ENCODE measurements at regions not wholly inside any gene's neighbourhood (a gene's known extent, or its start where the extent isn't known, plus 50 kb on each side); places are given as distances from the start of the nearest gene placed in this dataset.

DNA sequence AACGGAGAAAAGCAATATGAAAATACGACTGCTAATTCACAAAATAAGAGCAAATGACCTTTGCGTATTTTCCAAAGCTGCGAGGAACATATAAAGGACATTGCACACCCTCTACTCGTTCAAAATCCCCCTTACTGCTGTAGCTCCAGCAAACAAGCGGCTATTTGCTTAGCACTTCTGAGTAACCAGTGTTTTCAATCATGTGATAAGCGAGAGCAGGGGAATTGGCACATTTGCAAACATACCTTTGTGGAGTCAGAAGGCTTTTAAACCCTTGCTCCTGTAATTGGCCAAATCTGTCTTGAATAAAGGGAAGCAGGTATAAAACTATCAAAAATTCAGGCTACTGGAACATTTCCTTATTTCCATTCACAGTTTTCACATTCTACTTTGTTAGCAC, 610.2 kb downstream of the UBE2NL start:
- no peak for DNase-seq
- Mint-ChIP-seq H3K27ac (ENCODE audit: unreplicated experiment) (no peak overlapping the region), H3K4me1 (ENCODE audit: low read depth, unreplicated experiment) (no peaks in the 10 kb centered on the region), H3K4me3 (ENCODE audit: unreplicated experiment) (no peak overlapping the region), H3K36me3 (ENCODE audit: insufficient read depth, unreplicated experiment) (no peaks in the 10 kb centered on the region), H3K27me3 (ENCODE audit: insufficient read depth, unreplicated experiment) (no peaks in the 10 kb centered on the region), H3K9me3 (ENCODE audit: unreplicated experiment) (no peaks in the 10 kb centered on the region)
- Histone ChIP-seq H3K27me3 (replicated peaks; ENCODE audit: control insufficient read depth, insufficient read depth, low read length) (no peaks in the 10 kb centered on the region), H3K4me3 (ENCODE audit: low read depth, low read length) (no peak overlapping the region), H3K9me3 (no peaks in the 10 kb centered on the region), H3K36me3 (ENCODE audit: control insufficient read depth, insufficient read depth, low read length) (no peaks in the 10 kb centered on the region), H3K4me1 (no peaks in the 10 kb centered on the region)
- TF ChIP-seq, protein P1, sequence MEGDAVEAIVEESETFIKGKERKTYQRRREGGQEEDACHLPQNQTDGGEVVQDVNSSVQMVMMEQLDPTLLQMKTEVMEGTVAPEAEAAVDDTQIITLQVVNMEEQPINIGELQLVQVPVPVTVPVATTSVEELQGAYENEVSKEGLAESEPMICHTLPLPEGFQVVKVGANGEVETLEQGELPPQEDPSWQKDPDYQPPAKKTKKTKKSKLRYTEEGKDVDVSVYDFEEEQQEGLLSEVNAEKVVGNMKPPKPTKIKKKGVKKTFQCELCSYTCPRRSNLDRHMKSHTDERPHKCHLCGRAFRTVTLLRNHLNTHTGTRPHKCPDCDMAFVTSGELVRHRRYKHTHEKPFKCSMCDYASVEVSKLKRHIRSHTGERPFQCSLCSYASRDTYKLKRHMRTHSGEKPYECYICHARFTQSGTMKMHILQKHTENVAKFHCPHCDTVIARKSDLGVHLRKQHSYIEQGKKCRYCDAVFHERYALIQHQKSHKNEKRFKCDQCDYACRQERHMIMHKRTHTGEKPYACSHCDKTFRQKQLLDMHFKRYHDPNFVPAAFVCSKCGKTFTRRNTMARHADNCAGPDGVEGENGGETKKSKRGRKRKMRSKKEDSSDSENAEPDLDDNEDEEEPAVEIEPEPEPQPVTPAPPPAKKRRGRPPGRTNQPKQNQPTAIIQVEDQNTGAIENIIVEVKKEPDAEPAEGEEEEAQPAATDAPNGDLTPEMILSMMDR (IDR thresholded peaks at IDR 0.05; ENCODE audit: insufficient read depth in 1 of 2, low read depth in 1 of 2, low read length in 1 of 2, severe bottlenecking in 1 of 2, unreplicated experiment in 1 of 2), result no peak
- intact Hi-C loops (cut with micrococcal nuclease; ENCODE audit: unreplicated experiment), result no loop called here
- BruUV-seq (replicated peaks), result no TSS peak
- CTCF ChIA-PET, result no interaction called here
- POLR2A ChIA-PET, result no interaction called here

DNA sequence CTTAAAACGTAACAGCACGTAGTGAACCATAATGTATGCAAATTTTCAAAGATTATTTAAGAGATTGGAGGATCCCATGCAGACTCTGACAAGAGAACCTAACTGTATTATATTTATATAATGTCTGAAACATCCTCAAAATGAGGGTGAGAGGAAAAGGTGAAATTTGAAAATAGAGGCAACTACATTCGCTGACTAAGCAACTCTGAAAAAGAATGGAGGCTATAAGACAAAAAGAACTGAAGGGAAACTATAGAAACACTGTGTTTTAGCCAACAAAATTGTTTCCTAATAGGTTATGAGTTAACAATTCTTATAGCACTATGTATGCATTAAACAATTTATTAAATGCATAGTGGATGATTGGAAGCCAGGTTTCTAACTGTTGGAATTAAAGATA, 648.0 kb downstream of the UBE2NL start:
- Histone ChIP-seq H3K9me3 (no peaks in the 10 kb centered on the region), H3K27me3 (replicated peaks; ENCODE audit: control insufficient read depth, insufficient read depth, low read length) (no peaks in the 10 kb centered on the region), H3K4me1 (no peaks in the 10 kb centered on the region), H3K36me3 (ENCODE audit: control insufficient read depth, insufficient read depth, low read length) (no peaks in the 10 kb centered on the region), H3K4me3 (ENCODE audit: low read depth, low read length) (no peak overlapping the region)
- Mint-ChIP-seq H3K27ac (ENCODE audit: unreplicated experiment) (no peak overlapping the region), H3K4me1 (ENCODE audit: low read depth, unreplicated experiment) (no peaks in the 10 kb centered on the region), H3K4me3 (ENCODE audit: unreplicated experiment) (no peak overlapping the region), H3K9me3 (ENCODE audit: unreplicated experiment) (peaks cover 21% of the 10 kb centered on the region), H3K36me3 (ENCODE audit: insufficient read depth, unreplicated experiment) (no peaks in the 10 kb centered on the region), H3K27me3 (ENCODE audit: insufficient read depth, unreplicated experiment) (no peaks in the 10 kb centered on the region)
- no TSS peak for BruUV-seq (replicated peaks)
- intact Hi-C loops (cut with micrococcal nuclease; ENCODE audit: unreplicated experiment), result no loop called here
- CTCF ChIA-PET, result no interaction called here
- POLR2A ChIA-PET, result no interaction called here
- TF ChIP-seq, protein P1 (IDR thresholded peaks at IDR 0.05; ENCODE audit: insufficient read depth in 1 of 2, low read depth in 1 of 2, low read length in 1 of 2, severe bottlenecking in 1 of 2, unreplicated experiment in 1 of 2), result no peak
- DNase-seq, result no peak

DNA sequence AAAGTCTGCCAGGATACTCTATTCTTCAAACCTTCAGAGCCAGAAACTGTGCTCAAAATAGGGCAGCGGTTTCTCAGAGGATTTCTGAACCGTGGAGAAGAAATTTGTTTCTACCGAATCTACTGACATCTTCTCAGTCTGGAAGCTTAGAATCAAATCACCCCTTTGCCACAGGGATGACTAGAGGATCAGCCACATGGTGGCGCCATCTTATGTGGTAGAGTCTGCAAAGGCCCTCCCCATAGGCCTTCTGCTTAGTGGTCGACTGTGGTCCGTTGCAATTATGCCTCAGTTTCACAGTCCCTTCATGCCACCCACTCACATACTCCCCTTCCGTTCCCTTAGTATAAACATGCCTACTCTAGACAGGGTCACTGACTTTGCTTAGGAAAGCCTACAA, 680.7 kb upstream of the SPANXN1 start:
- BruUV-seq (replicated peaks), result no TSS peak
- Mint-ChIP-seq H3K4me3 (ENCODE audit: unreplicated experiment) (no peak overlapping the region), H3K36me3 (ENCODE audit: insufficient read depth, unreplicated experiment) (no peaks in the 10 kb centered on the region), H3K4me1 (ENCODE audit: low read depth, unreplicated experiment) (no peaks in the 10 kb centered on the region), H3K27ac (ENCODE audit: unreplicated experiment) (no peak overlapping the region), H3K27me3 (ENCODE audit: insufficient read depth, unreplicated experiment) (no peaks in the 10 kb centered on the region), H3K9me3 (ENCODE audit: unreplicated experiment) (no peaks in the 10 kb centered on the region)
- DNase-seq, result no peak
- Histone ChIP-seq H3K36me3 (ENCODE audit: control insufficient read depth, insufficient read depth, low read length) (no peaks in the 10 kb centered on the region), H3K4me1 (no peaks in the 10 kb centered on the region), H3K27me3 (replicated peaks; ENCODE audit: control insufficient read depth, insufficient read depth, low read length) (no peaks in the 10 kb centered on the region), H3K4me3 (ENCODE audit: low read depth, low read length) (no peak overlapping the region), H3K9me3 (no peaks in the 10 kb centered on the region)
- POLR2A ChIA-PET, result no interaction called here
- intact Hi-C loops (cut with micrococcal nuclease; ENCODE audit: unreplicated experiment), result no loop called here
- CTCF ChIA-PET, result no interaction called here
- TF ChIP-seq, protein P1 (IDR thresholded peaks at IDR 0.05; ENCODE audit: insufficient read depth in 1 of 2, low read depth in 1 of 2, low read length in 1 of 2, severe bottlenecking in 1 of 2, unreplicated experiment in 1 of 2), result no peak

All from Caco-2 (cell line).